Motor neuron (in vitro differentiated cells): ENCODE measurements at regions not wholly inside any gene's neighbourhood (a gene's known extent, or its start where the extent isn't known, plus 50 kb on each side); places are given as distances from the start of the nearest gene placed in this dataset.
"Not testable (repeated sequence)": the region's sequence is repeated elsewhere in the genome, so short reads cannot be mapped to it uniquely, and the experiment has no call there.

Experiments used
- ATAC-seq, 8 experiments: fragments of 200-7000 bp; cut with Tn5 transposase; replicated peaks in 6 of 8; 2 replicates each; pipeline ENCODE4 v1.8.0; 2021; ENCODE audit warnings: mild to moderate bottlenecking in 8 of 8, moderate library complexity in 8 of 8
- H3K27ac ChIP-seq, 2 donors: fragments of 250-450 bp; sonication (Bioruptor Pico); 2 replicates each; pipeline ENCODE4 v1.9.0; 2021; ENCODE audit warnings: antibody characterized with exemption in 2 of 2, mild to moderate bottlenecking in 2 of 2, moderate library complexity in 1 of 2
- H3K4me1 ChIP-seq, 2 donors: fragments of 250-450 bp; sonication (Bioruptor Pico); replicated peaks in 1 of 2; 2 replicates each; pipeline ENCODE4 v1.6.1; 2021; ENCODE audit warnings: antibody characterized with exemption in 2 of 2, mild to moderate bottlenecking in 2 of 2, moderate library complexity in 1 of 2
- H3K4me3 ChIP-seq, 5 donors: fragments of 250-450 bp; sonication (Bioruptor Pico); 2 replicates each; pipeline ENCODE4 v1.9.0; 2021; ENCODE audit warnings: antibody characterized with exemption in 5 of 5, mild to moderate bottlenecking in 5 of 5, moderate library complexity in 4 of 5
- WGBS, 10 experiments: fragments of 450-650 bp; shearing (Covaris generic); methylation state at CpG; one replicate each; pipeline ENCODE4 v1.0.0; 2022; 5-methylcytosine and 5-hydroxymethylcytosine counted together
- in situ Hi-C, 9 experiments: fragments of 400-800 bp; cut with MboI; loops; one replicate each; pipeline ENCODE4 v1.15.0; 2021; ENCODE audit warnings: low sequenced_read_pairs in 9 of 9, low pct_unique_long_range_greater_than_20kb in 2 of 9; ENCODE audit not compliant: unreplicated experiment in 9 of 9

- in situ Hi-C loops: loop anchor here in 2 of 9 experiments (25.0 kb wide), 2 partner anchors 168 to 193 kb away; partner anchors contain the start of gene CDK6 (in 1 of the 2)
- no peak overlapping the region for H3K27ac ChIP-seq
- ATAC-seq: no peak
- no peaks in the 10 kb centered on the region for H3K4me1 ChIP-seq
- H3K4me3 ChIP-seq: no peak overlapping the region
These were observed 87.1 kb downstream of the SAMD9 start for GRCh38 chr7:93030605-93031225.

- Histone ChIP-seq H3K4me1 (no peaks in the 10 kb centered on the region), H3K27ac (no peak overlapping the region), H3K4me3 (no peak overlapping the region)
- in situ Hi-C loops: loop anchor here in 2 of 9 experiments (25.0 kb wide), 2 partner anchors 167 to 192 kb away; partner anchors contain the start of gene CDK6 (in 1 of the 2)
- WGBS, 10 experiments: 20 to 67% (median 60%) methylated on average over 1 to 3 of the region's 7 CpGs; no CpG with 5 or more reads in 7 of the 10 experiments
- ATAC-seq: peak in 1 of 8 experiments; percentile 35
These were observed 88.7 kb downstream of the SAMD9 start for GRCh38 chr7:93029056-93029455.

- Histone ChIP-seq H3K4me1 (no peaks in the 10 kb centered on the region), H3K27ac (no peak overlapping the region), H3K4me3 (no peak overlapping the region)
- in situ Hi-C loops: loop anchor here in 2 of 9 experiments (25.0 kb wide), 2 partner anchors 166 to 191 kb away; partner anchors contain the start of gene CDK6 (in 1 of the 2)
- 75 to 100% (median 93%) methylated on average over 1 to 3 of the region's 3 CpGs; no CpG with 5 or more reads in 7 of the 10 experiments for WGBS, 10 experiments
- no peak for ATAC-seq
These were observed 89.2 kb downstream of the SAMD9 start for GRCh38 chr7:93028610-93029009.

- ATAC-seq: no peak
- no peaks in the 10 kb centered on the region for H3K4me1 ChIP-seq
- 10 to 89% (median 81%) methylated on average over 2 to 5 of the region's 5 CpGs; no CpG with 5 or more reads in 3 of the 10 experiments for WGBS, 10 experiments
- no peak overlapping the region for H3K4me3 ChIP-seq
- H3K27ac ChIP-seq: no peak overlapping the region
- in situ Hi-C loops: loop anchor here in 2 of 9 experiments (25.0 kb wide), 2 partner anchors 165 to 190 kb away; partner anchors contain the start of gene CDK6 (in 1 of the 2)
These were observed 90.7 kb downstream of the SAMD9 start for GRCh38 chr7:93027044-93027443.

- WGBS, 10 experiments: 0 to 87% (median 30%) methylated on average over 1 to 3 of the region's 3 CpGs; no CpG with 5 or more reads in 3 of the 10 experiments
- no peak overlapping the region for H3K4me3 ChIP-seq
- in situ Hi-C loops: loop anchor here in 2 of 9 experiments (25.0 kb wide), 2 partner anchors 164 to 189 kb away; partner anchors contain the start of gene CDK6 (in 1 of the 2)
- no peaks in the 10 kb centered on the region for H3K4me1 ChIP-seq
- no peak overlapping the region for H3K27ac ChIP-seq
- no peak for ATAC-seq
These were observed 91.4 kb downstream of the SAMD9 start for GRCh38 chr7:93026425-93026824.

- in situ Hi-C loops: loop anchor here in 2 of 9 experiments (25.0 kb wide), 2 partner anchors 163 to 188 kb away; partner anchors contain the start of gene CDK6 (in 1 of the 2)
- H3K4me1 ChIP-seq: no peaks in the 10 kb centered on the region
- no peak overlapping the region for H3K4me3 ChIP-seq
- ATAC-seq: no peak
- 0 to 100% (median 92%) methylated on average over 1 to 2 of the region's 2 CpGs; no CpG with 5 or more reads in 2 of the 10 experiments for WGBS, 10 experiments
- no peak overlapping the region for H3K27ac ChIP-seq
These were observed 92.4 kb downstream of the SAMD9 start for GRCh38 chr7:93025389-93025788.

- H3K4me1 ChIP-seq, ATAC-seq, H3K4me3 ChIP-seq, in situ Hi-C loops, H3K27ac ChIP-seq: not testable (repeated sequence)
- 78 to 100% (median 96%) methylated on average over 1 to 6 of the region's 6 CpGs; no CpG with 5 or more reads in 5 of the 10 experiments for WGBS, 10 experiments
These were observed 94.8 kb downstream of the SAMD9 start for GRCh38 chr7:93022931-93023478.

- H3K4me1 ChIP-seq: peaks cover 14 to 15% of the 10 kb centered on the region in 2 donors
- in situ Hi-C loops: no loop called here
- WGBS, 10 experiments: 60 to 100% (median 86%) methylated on average over 1 to 2 of the region's 2 CpGs; no CpG with 5 or more reads in 7 of the 10 experiments
- H3K27ac ChIP-seq: no peak overlapping the region
- no peak for ATAC-seq
- no peak overlapping the region for H3K4me3 ChIP-seq
These were observed 96.0 kb downstream of the SAMD9 start for GRCh38 chr7:93021748-93022147.

- no peak for ATAC-seq
- H3K27ac ChIP-seq: no peak overlapping the region
- in situ Hi-C loops: no loop called here
- no peak overlapping the region for H3K4me3 ChIP-seq
- H3K4me1 ChIP-seq: peaks cover 26 to 33% of the 10 kb centered on the region in 2 donors
- WGBS, 10 experiments: 50 to 100% (median 89%) methylated on average over 1 to 2 of the region's 2 CpGs; no CpG with 5 or more reads in 1 of the 10 experiments
These were observed 99.1 kb downstream of the SAMD9 start for GRCh38 chr7:93018716-93019115.

GRCh38 chr7:93016681-93017381 is 100.9 kb downstream of the SAMD9 start:
- ATAC-seq: peak in 7 of 8 experiments; percentile 34 to 91 (median 86)
- Histone ChIP-seq H3K4me1 (peaks cover 26 to 33% of the 10 kb centered on the region in 2 donors), H3K4me3 (no peak overlapping the region), H3K27ac (peak overlapping the region in 1 of 2 donors; percentile 37)
- in situ Hi-C loops: no loop called here
- 0 to 77% (median 53%) methylated on average over 1 to 8 of the region's 8 CpGs; no CpG with 5 or more reads in 1 of the 10 experiments for WGBS, 10 experiments

GRCh38 chr7:93015779-93016481 is 101.8 kb downstream of the SAMD9 start:
- H3K4me1 ChIP-seq: peaks cover 26 to 33% of the 10 kb centered on the region in 2 donors
- in situ Hi-C loops: no loop called here
- WGBS, 10 experiments: 17 to 100% (median 49%) methylated on average over 1 to 4 of the region's 5 CpGs; no CpG with 5 or more reads in 2 of the 10 experiments
- peak in 6 of 8 experiments; percentile 16 to 84 (median 73) for ATAC-seq
- H3K4me3 ChIP-seq: no peak overlapping the region
- peak overlapping the region; percentile 16 to 37 for H3K27ac ChIP-seq

- H3K4me1 ChIP-seq: peaks cover 26 to 33% of the 10 kb centered on the region in 2 donors
- no peak overlapping the region for H3K27ac ChIP-seq
- 12 to 100% (median 69%) methylated on average over 1 to 3 of the region's 3 CpGs; no CpG with 5 or more reads in 1 of the 10 experiments for WGBS, 10 experiments
- ATAC-seq: peak in 1 of 8 experiments; percentile 2
- in situ Hi-C loops: no loop called here
- H3K4me3 ChIP-seq: no peak overlapping the region
These were observed 102.5 kb downstream of the SAMD9 start for GRCh38 chr7:93015101-93015778.
